Esophagus squamous epithelium (tissue), 4 donors: ENCODE measurements at regions not wholly inside any gene's neighbourhood (a gene's known extent, or its start where the extent isn't known, plus 50 kb on each side); places are given as distances from the start of the nearest gene placed in this dataset.

Experiments
- CTCF ChIP-seq, 6 experiments: fragments of 450-650 bp in 4 of 6; fragments of 200-600 bp in 2 of 6; sonication (generic) in 2 of 6; IDR thresholded peaks; one replicate each; pipeline ENCODE4 v1.5.1; 2016 to 2019; ENCODE audit warnings: antibody characterized with exemption in 6 of 6, mild to moderate bottlenecking in 4 of 6, moderate library complexity in 4 of 6
- POLR2A ChIP-seq, 4 donors: fragments of 450-650 bp; IDR thresholded peaks; one replicate each; pipeline ENCODE4 v1.6.1; 2017; ENCODE audit warnings: antibody characterized with exemption in 4 of 4, mild to moderate bottlenecking in 4 of 4, moderate library complexity in 3 of 4

- TF ChIP-seq POLR2A (IDR thresholded peaks at IDR 0.05): no peak
- TF ChIP-seq CTCF (IDR thresholded peaks at IDR 0.05): no peak
Observed at GRCh38 chr5:98530224-98530623, 243.2 kb upstream of the RGMB start.
